ENCODE measurements at regions not wholly inside any gene's neighbourhood (a gene's known extent, or its start where the extent isn't known, plus 50 kb on each side); places are given as distances from the start of the nearest gene placed in this dataset.
"Not testable (repeated sequence)": the region's sequence is repeated elsewhere in the genome, so short reads cannot be mapped to it uniquely, and the experiment has no call there.

DNA sequence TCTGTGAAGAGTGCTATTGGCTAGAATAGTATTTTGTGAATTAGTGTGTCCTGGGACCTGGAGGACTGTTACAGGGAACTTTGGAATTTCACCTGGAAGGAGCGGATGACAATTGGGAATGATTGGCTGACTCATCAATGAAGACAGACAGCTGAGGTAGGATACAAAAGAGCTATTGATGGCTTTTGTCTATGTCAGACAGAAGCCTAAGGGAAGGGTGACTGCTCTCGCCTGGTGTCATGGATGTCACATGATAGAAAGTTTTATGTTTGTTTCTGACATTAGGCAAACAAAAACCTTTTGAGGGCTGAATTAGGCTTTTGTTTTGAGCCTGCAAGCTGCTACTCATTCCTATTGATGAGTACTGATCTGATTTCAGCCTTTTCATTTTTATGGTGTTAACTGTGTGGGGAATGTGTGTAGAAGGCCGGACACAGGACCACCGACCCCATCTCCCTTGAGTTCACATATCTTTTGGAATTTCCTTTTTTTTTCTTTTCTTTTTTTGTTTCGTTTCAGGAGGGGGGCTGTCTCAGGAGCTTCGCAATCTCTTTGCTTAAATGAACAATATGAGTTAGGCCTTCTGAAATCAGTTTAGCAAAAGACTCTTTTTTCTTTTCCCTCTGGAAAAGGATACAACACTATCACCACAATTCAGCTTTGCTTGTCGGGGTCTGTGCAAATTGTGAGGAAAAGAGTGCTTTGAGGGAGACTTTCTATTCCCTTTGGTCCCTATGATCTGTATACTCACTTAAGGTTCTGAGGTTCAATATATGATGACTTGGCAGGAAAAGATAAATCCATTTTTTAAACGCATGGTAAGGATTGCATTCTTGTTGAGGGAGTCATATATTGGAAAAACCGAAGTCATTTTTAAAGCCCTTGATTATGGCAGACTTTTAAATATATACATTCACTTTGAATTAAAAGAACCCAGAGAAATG is 207.9 kb upstream of the FIGN start:
- DNase-seq, result no peak

DNA sequence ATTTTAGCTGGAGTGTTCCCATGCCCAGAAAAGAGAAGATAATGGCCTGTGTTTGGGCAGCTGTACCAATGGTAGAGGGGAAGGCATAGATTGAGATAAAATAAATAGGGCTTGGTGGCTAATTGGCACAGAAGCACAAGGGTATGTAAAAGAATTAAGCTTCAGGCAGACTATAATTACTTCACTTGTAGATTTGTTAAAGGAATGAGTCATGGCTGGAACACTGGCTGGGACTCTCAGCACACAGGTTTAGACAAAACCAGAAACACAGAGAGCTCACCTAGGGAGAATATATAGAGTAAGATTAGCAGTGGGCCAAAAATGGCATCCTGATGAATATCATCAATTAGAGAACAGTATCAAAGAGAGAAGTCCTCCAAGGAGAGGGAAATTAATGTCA is 198.3 kb upstream of the FIGN start:
- peak in 1 of 2 experiments; percentile 14 for DNase-seq

DNA sequence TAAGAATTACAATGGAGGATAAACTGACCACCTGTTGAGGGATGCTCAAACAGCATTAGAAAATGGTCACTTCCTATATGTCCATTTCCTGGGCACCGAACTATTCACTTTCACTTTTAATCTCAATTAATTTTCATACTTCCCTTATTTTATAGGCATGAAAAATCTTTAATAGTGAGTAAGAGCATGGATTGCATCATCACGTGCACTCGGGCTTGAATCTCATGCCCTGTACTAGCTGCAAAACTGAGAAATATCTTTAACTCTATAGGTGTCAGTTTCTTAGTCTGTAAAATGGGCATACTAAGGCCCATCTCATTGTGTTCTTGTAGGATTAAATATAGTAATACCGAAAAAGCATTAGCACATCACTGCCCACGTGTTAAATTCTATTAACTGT is 183.9 kb upstream of the FIGN start:
- DNase-seq, result no peak

DNA sequence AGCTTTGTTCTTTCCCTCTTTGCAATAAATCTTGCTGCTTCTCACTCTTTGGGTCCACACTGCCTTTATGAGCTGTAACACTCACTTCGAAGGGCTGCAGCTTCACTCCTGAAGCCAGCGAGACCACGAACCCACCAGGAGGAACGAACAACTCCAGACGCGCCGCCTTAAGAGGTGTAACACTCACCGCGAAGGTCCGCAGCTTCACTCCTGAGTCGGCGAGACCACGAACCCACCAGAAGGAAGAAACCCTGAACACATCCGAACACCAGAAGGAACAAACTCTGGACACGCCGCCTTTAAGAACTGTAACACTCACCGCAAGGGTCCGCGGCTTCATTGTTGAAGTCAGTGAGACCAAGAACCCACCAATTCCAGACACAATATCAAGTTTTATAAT is 178.7 kb upstream of the FIGN start:
- not testable (repeated sequence) for DNase-seq

DNA sequence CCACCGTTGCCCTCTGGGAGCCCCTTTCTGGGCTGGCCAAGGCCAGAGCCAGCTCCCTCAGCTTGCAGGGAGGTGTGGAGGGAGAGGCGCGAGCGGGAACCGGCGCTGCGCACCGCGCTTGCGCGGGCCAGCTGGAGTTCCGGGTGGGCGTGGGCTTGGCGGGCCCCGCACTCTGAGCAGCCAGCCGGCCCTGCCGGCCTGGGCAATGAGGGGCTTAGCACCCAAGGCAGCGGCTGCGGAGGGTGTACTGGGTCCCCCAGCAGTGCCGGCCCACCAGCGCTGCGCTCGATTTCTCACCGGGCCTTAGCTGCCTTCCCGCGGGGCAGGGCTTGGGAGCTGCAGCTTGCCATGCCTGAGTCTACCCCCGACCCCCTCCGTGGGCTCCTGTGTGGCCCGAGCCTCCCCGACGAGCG is 177.7 kb upstream of the FIGN start:
- DNase-seq, result not testable (repeated sequence)

DNA sequence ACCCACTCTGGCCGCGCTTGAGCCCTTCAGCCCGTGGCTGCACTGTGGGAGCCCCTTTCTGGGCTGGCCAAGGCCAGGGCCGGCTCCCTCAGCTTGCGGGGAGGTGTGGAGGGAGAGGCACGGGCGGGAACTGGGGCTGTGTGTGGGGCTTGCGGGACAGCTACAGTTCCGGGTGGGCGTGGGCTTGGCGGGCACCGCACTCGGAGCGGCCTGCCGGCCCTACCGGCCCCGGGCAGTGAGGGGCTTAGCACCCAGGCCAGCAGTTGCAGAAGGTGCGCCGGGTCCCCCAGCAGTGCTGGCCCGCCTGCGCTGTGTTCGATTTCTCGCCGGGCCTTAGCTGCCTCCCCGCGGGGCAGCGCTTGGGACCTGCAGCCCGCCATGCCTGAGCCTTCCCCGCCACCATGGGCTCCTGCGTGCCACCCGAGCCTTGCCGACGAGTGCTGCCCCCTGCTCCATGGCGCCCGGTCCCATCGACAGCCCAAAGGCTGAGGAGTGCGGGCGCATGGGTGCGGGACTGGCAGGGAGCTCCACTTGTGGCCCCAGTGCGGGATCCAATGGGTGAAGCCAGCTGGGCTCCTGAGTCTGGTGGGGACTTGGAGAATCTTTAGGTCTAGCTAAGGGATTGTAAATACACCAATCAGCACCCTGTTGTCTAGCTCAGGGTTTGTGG is 173.7 kb upstream of the FIGN start:
- no peak for DNase-seq

DNA sequence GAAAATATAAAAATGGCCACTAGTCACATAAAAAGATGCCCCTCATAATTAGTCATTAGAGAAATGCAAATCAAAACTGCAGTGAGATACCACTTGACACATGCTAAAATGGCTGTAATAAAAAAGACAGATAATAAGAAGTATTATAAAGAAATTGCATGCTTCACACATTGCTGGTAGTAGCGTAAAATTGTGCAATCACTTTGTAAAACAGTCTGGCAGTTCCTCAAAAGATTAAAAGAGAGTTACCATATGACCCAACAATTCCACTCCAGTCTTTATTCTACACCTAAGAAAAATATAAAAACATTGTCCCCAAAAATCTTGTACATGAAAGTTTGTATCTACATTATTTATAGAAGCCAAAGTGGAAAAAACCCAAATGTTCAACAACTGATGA is 170.6 kb upstream of the FIGN start:
- DNase-seq, result no peak

DNA sequence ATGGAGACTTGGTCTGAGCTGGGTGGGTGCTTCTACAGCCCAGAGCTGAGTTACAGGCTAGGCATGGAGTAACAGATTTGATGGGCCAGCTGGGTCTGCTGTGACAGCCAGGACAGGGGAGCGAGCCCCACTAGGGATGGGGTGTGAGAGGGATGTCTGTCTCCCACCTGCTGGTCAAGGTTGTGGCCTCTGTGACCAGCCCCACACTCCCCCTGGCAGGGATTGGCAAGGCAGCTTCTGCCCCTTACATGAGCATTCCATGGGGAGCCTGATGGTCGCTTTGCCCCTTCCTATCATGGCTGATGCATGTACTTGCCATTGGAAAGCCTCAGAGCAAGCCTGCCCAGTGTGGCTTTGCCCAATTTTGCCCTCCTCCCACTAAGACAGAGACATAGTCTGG is 162.0 kb upstream of the FIGN start:
- DNase-seq, result no peak

DNA sequence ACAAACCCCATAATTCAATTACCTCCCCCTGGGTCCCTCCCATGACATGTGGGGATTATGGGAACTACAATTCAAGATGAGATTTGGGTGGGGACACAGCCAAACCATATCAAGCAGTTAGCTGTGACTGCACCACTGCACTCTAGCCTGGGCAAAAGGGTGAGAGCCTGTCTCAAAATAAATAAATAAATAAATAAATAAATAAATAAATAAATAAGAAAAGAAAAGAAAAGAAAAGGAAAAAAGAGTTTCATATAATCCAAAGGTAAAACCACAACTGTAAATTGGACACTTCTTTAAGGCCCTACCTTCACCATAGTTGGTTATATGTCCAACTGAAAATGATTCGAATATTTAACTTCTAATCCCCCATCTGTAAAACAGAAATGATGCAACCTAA is 157.6 kb upstream of the FIGN start:
- DNase-seq, result not testable (repeated sequence)

DNA sequence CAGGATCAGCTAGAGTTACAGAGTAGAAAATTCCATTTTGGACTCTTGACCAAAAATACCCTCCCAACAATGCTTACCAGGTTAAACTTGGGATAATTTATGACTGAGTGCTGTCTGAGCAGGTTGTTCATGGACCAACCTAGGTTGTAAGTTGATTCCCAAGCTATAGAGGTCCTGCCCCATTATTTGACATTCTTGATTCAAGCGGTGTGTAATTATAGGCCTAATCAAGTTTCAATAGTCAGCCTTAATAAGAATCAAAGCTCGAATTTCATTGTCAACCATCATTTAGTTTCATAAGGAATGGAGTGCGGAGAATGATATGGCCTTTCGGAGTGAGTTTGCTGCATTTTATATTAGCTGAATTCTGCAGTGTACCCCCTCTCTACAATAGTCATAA is 152.8 kb upstream of the FIGN start:
- DNase-seq, result no peak

DNA sequence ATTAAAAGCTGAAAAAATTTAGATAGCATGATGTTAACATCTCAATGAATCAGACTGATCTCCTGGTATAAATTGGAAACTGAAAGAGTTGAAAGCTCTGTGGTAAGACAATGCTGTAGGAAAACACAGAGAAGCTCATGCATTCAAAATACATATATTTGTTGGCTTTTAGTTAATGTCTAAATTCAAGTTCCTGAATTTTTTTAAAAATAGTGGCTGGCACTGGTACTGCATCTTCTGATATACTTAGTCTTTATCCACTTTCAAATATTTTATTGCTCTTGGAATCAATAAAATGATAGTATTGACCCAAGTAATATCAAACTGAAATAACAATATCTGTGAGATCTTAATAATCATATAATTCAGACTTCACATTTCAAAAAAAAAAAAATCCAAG is 151.4 kb upstream of the FIGN start:
- no peak for DNase-seq

DNA sequence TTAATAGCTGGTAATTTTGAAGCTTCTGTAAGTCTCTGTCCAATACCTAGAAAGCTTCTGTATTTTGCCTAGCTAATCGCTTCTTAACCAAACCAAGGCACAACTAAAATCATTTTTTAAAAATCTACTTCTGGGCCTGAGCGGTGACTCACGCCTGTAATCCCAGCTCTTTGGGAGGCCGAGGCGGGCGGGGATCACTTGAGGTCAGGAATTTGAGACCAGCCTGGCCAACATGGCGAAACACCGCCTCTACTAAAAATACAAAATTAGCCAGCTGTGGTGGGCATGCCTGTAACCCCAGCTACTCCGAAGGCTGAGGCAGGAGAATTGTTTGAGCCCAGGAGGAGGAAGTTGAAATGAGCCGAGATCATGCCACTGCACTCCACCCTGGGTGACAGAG is 148.6 kb upstream of the FIGN start:
- no peak for DNase-seq

DNA sequence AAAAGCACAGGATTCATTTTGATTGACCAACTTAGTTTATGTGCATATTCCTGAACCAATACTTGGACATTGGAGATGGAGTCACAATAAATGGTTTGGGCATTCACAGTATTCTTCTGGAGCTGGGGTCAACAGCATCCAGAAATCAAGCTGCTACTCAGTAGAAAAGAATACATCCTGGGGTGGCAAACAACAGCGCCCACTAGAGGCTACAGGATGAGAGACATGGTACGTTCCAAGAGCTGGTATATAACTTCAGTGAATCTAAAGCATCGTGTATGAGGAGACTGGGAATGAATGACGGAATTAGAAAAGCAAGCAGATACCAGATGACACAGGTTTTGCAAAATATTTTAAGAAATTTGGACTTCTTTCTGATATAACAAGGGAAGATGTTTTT is 142.9 kb upstream of the FIGN start:
- DNase-seq, result peak in 1 of 2 experiments; percentile 3

DNA sequence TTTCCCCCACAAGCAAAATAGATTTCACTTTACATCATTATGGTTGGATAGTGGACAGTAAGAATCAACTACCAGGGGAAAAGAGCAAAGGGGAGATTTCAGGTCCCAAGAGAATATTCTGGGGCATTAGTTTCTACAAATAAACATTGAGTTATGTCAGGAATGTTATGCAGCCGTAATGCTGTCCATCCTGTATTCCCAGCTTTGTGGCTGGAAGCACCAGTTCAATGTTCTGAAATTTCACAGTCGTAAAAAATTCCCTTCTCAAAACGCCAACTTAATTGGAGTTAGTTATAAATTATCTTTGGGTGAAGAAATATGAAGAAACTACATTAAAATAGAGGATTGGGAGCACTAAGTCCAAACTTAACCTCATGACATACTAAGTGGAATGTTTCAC is 141.5 kb upstream of the FIGN start:
- DNase-seq, result no peak

DNA sequence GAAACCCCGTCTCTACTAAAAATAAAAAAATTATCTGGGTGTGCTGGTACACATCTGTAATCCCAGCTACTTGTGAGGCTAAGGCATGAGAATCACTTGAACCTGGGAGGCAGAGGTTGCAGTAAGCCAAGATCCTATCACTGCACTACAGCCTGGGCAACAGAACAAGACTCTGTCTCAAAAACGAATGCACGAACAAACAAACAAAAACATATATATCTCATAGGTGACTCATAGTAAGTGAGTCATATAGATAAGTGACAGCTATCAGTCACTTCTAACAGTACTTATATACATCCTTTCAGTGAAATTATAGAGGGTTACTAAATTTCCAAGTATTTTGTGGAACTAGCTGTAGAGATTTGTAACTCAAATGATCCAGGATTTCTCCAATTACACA is 127.3 kb upstream of the FIGN start:
- no peak for DNase-seq

DNA sequence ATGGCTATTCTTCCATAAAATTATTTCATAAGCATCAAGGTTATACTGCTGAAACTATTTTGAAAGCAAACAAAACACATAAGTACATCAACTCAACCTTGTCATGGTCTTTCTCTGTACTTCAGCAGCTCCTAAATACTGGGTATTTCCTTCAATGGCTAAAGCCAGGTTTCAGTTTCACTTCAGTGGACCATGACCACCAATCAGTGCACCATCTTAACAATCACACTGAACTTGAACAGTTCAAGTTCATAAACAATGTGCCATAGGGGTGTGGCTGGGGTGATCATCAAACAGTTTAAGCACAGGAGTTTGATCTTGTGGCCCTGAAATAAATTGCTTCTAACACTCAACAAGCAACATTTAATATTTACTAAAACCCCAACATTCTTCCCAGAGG is 124.1 kb upstream of the FIGN start:
- DNase-seq, result no peak

DNA sequence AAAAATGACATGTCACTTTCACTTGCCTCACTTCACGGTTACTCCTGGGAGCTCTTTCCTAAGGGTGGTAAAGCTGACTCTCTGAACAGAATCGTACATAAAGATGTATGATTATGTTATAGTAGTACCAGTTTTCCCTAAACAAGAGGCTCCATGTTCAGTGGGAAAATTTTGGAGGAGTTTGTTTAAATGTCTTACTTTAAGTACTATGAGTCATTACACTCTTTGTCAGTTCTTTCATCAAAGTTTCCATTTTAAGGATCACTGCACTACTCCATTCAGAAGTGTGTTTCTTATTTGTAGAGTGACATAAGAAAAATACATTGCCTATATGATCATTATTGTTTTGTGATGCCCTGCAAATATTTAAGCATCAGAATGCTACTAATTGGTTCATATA is 121.1 kb upstream of the FIGN start:
- DNase-seq, result no peak

DNA sequence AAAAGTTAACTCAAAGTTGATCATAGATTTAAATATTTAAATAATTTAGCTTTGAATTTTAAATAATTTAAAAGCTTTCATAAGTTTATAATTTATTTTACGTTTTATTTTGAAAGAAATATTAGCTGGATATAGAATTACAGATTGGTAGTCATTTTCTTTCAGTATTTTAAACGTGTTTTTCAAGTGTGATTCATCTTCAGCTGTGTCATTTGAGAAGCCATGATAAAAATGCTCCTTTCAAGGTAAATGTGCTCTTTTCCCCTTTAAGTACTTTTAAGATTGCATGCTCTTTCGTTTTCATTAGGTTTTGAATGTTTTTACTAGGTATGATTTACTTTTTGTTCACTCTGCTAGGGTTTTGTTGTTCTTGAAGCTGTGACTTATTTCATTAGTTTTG is 116.8 kb upstream of the FIGN start:
- no peak for DNase-seq

DNA sequence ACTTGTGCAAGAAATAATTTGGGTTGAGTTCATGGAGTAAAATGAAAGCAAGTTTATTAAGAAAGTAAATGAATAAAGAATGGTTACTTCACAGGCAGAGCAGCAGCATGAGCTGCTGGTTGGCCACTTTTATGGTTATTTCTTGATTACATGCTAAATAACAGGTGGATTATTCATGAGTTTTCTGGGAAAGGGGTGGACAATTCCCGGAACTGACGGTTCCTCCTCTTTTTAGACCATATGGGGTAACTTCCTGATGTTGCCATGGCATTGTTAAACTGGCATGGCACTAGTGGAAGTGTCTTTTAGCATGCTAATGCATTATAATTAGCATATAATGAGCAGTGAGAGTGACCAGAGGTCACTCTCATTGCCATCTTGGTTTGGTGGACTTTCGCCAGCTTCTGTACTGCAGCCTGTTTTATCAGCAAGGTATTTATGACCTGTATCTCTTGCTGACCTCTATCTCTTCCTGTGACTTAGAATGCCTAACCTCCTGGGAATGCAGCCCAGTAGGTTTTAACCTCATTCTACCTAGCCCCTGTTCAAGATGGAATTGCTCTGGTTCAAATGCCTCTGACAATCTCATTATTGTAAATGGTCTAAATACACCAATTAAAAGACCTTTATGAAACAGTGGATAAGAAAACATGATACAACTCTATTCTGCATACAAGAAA is 114.1 kb upstream of the FIGN start:
- no peak for DNase-seq

DNA sequence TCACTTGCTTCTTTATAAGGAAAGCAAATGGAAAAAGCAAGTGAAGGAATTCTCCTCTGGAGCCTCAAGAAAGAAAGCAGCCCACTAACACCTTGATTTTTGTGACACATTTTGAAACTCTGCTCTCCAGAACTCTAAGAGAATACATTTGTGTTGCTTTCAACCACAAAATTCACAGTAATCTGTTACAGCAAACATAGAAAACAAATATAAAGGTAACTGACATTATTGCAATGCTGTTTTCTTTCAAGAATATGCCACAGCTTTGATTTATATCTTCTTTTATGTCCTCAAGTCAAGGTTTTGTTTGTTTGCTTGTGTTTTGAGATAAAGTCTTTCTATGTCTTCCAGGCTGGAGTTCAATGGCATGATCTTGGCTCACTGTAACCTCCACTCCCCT is 103.1 kb upstream of the FIGN start:
- no peak for DNase-seq

DNA sequence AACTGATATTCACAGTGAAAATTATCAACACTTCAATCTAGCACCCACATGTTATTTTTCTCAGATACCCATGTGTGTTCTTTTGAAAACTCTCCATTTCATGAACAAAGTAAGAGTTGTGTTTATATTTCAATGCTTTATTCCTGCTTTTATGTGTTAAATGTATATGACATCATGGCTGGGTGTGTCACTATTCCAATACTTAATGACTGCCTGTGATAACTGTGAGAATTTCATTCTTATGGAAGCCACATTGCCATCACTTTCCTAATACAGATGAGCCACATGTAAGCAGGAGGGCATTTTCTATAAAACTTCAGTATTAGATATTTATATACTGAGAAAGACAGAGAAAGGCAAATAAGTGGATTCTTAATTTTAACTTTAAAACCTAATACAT is 100.4 kb upstream of the FIGN start:
- DNase-seq, result no peak

DNA sequence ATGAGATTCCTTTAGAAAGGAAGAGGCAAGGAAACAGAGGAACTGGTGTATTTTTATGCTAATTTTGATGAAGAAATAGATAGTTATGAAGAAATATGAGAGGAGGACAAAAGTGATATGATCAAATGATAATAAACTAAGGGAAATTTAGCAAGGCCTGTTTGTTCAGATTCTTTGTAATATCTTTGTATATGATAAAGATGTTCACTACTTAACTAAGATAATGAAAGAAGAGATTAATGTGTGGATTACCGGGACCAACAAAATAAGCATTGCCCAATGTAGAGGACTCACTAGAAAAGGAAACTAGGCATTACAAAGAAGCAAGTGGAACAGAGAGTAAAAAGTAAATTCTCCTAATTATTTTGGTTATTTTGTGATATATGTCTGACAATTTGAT is 99.0 kb upstream of the FIGN start:
- no peak for DNase-seq

DNA sequence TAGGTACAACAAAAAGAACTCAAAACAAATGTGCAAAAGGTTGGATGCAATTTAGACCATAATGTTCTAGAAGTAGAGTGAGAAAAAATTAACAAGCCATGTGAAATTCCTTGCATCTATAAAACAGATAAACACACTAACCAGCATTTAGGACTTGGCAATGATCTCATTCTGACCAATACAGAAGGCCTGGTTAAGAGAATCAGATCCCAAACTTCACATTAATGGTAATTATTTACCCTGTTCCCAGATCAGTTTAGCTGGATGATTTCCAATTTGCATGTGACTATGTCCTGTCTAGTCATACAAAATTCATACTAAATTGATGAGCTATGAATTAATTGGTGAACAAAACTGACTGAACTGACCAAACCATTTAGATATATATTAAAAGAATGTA is 98.4 kb upstream of the FIGN start:
- DNase-seq, result no peak

DNA sequence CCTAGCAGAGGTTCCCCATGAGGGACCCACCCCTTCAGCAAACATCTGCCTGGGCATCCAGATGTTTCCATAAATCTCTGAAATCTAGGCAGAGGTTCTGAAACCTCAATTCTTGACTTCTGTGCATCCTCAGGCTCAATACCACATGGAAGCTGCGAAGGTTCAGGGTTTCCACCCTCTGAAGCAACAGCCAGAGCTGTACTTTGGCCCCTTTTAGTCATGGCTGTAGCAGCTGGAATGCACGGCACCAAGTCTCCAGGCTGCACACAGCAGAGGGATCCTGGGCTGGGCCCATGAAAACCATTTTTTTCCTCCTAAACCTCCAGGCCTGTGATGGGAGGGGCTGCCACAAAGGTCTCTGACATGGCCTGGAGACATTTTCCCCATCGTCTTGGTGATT is 93.0 kb upstream of the FIGN start:
- no peak for DNase-seq
